ENCODE measurements at regions not wholly inside any gene's neighbourhood (a gene's known extent, or its start where the extent isn't known, plus 50 kb on each side); places are given as distances from the start of the nearest gene placed in this dataset.

GRCh38 chr7:51995596-51996179 lies 679.1 kb upstream of the COBL start:
- H3K4me3 ChIP-seq (ENCODE audit: low read depth, low read length), result no peak overlapping the region
- no peak for DNase-seq (ENCODE audit: low read depth)
- no peak for TF ChIP-seq CTCF (IDR thresholded peaks at IDR 0.05; ENCODE audit: insufficient read depth, low read depth, low read length)

- H3K4me3 ChIP-seq (ENCODE audit: low read depth, low read length), result no peak overlapping the region
- TF ChIP-seq CTCF (IDR thresholded peaks at IDR 0.05; ENCODE audit: insufficient read depth, low read depth, low read length), result no peak
- DNase-seq (ENCODE audit: low read depth), result no peak
Measured at GRCh38 chr7:51982653-51983052, 666.0 kb upstream of the COBL start.

GRCh38 chr7:51980812-51981211 lies 664.2 kb upstream of the COBL start:
- H3K4me3 ChIP-seq (ENCODE audit: low read depth, low read length), result no peak overlapping the region
- TF ChIP-seq CTCF (IDR thresholded peaks at IDR 0.05; ENCODE audit: insufficient read depth, low read depth, low read length), result no peak
- no peak for DNase-seq (ENCODE audit: low read depth)

GRCh38 chr7:51980313-51980712 lies 663.7 kb upstream of the COBL start:
- no peak for TF ChIP-seq CTCF (IDR thresholded peaks at IDR 0.05; ENCODE audit: insufficient read depth, low read depth, low read length)
- no peak for DNase-seq (ENCODE audit: low read depth)
- H3K4me3 ChIP-seq (ENCODE audit: low read depth, low read length), result no peak overlapping the region

GRCh38 chr7:51977913-51978312 lies 661.3 kb upstream of the COBL start:
- no peak overlapping the region for H3K4me3 ChIP-seq (ENCODE audit: low read depth, low read length)
- no peak for TF ChIP-seq CTCF (IDR thresholded peaks at IDR 0.05; ENCODE audit: insufficient read depth, low read depth, low read length)
- no peak for DNase-seq (ENCODE audit: low read depth)

- TF ChIP-seq CTCF (IDR thresholded peaks at IDR 0.05; ENCODE audit: insufficient read depth, low read depth, low read length), result no peak
- DNase-seq (ENCODE audit: low read depth), result no peak
- H3K4me3 ChIP-seq (ENCODE audit: low read depth, low read length), result no peak overlapping the region
Measured at GRCh38 chr7:51973939-51974338, 657.3 kb upstream of the COBL start.

- no peak for DNase-seq (ENCODE audit: low read depth)
- no peak for TF ChIP-seq CTCF (IDR thresholded peaks at IDR 0.05; ENCODE audit: insufficient read depth, low read depth, low read length)
Measured at GRCh38 chr7:51973071-51973470, 656.5 kb upstream of the COBL start.

More at GRCh38 chr7:51973071-51973470, 656.5 kb upstream of the COBL start:
- H3K4me3 ChIP-seq (ENCODE audit: low read depth, low read length), result no peak overlapping the region

All from fibroblast of villous mesenchyme (primary cell).